ENCODE measurements at regions not wholly inside any gene's neighbourhood (a gene's known extent, or its start where the extent isn't known, plus 50 kb on each side); places are given as distances from the start of the nearest gene placed in this dataset.

DNA sequence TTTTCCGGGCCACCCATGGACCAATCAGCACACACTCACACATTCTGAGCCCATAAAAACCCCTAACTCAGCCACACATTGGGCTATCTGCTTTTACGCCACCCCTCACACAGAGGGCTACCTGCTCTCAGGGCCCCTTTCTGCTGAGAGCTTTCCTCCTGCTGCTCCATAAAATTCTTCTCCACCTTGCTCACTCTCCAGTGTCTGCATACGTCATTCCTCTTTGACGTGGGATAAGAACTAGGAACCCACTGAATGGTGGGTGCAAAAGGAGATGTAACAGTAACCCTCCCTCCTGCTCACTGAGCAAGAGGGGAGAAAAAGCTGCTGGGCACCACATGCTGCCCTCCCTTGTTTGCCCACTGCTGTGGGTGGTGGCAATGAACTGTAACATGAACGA, 596.7 kb upstream of the TMEM132C start:
- TF ChIP-seq, protein P1, sequence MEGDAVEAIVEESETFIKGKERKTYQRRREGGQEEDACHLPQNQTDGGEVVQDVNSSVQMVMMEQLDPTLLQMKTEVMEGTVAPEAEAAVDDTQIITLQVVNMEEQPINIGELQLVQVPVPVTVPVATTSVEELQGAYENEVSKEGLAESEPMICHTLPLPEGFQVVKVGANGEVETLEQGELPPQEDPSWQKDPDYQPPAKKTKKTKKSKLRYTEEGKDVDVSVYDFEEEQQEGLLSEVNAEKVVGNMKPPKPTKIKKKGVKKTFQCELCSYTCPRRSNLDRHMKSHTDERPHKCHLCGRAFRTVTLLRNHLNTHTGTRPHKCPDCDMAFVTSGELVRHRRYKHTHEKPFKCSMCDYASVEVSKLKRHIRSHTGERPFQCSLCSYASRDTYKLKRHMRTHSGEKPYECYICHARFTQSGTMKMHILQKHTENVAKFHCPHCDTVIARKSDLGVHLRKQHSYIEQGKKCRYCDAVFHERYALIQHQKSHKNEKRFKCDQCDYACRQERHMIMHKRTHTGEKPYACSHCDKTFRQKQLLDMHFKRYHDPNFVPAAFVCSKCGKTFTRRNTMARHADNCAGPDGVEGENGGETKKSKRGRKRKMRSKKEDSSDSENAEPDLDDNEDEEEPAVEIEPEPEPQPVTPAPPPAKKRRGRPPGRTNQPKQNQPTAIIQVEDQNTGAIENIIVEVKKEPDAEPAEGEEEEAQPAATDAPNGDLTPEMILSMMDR (IDR thresholded peaks at IDR 0.05): no peak
- TF ChIP-seq ZFX (IDR thresholded peaks at IDR 0.05; ENCODE audit: borderline replicate concordance): no peak
